ENCODE measurements at regions not wholly inside any gene's neighbourhood (a gene's known extent, or its start where the extent isn't known, plus 50 kb on each side); places are given as distances from the start of the nearest gene placed in this dataset.

DNA sequence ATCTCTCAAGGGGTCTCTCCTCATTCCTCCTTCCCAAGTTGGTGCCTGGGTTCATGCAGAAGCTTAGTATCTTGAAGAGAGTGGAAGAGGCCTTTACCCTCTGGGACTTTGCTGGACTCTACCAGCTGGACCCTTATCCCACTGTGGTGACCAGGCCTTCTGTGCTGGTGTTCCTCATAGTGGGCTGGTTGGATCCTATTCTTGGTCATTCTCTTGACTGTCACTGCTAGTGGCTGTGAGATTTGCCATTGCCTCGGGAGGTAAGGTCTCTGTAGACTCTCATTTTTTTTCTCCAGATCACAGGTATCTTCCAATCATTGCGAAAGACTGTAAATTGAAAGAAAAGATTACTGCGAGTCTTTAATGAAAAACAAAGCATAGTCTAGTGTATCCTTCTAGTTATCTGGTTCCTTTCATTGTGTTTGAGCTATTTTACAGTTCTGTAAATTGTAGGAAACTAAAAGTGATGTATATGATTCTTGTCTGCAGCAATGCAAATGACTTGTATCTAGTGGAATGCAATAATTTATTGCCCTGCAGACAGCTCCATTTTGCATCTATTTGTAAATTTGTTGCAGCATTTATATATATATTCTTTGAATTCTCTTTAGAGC is 217.9 kb downstream of the AEBP2 start:
- no peaks in the 10 kb centered on the region for H3K36me3 ChIP-seq
- WGBS, 2 donors, result 87 to 90% methylated on average over 3 of the region's 3 CpGs
- intact Hi-C loops (cut with DNase I), result no loop called here
- no peaks in the 10 kb centered on the region for H3K27me3 ChIP-seq
- no peak for DNase-seq
- TF ChIP-seq POLR2A (IDR thresholded peaks at IDR 0.05) (no peak), EP300 (IDR thresholded peaks at IDR 0.05) (no peak), POLR2AphosphoS5 (IDR thresholded peaks at IDR 0.05) (no peak)
- TF ChIP-seq, protein P1, sequence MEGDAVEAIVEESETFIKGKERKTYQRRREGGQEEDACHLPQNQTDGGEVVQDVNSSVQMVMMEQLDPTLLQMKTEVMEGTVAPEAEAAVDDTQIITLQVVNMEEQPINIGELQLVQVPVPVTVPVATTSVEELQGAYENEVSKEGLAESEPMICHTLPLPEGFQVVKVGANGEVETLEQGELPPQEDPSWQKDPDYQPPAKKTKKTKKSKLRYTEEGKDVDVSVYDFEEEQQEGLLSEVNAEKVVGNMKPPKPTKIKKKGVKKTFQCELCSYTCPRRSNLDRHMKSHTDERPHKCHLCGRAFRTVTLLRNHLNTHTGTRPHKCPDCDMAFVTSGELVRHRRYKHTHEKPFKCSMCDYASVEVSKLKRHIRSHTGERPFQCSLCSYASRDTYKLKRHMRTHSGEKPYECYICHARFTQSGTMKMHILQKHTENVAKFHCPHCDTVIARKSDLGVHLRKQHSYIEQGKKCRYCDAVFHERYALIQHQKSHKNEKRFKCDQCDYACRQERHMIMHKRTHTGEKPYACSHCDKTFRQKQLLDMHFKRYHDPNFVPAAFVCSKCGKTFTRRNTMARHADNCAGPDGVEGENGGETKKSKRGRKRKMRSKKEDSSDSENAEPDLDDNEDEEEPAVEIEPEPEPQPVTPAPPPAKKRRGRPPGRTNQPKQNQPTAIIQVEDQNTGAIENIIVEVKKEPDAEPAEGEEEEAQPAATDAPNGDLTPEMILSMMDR (IDR thresholded peaks at IDR 0.05), result no peak
- H3K4me3 ChIP-seq, result no peak overlapping the region
- peaks cover 0 to 16% (median 10%) of the 10 kb centered on the region in 4 donors for H3K4me1 ChIP-seq
- no peaks in the 10 kb centered on the region for H3K9me3 ChIP-seq
- H3K27ac ChIP-seq, result no peak overlapping the region

DNA sequence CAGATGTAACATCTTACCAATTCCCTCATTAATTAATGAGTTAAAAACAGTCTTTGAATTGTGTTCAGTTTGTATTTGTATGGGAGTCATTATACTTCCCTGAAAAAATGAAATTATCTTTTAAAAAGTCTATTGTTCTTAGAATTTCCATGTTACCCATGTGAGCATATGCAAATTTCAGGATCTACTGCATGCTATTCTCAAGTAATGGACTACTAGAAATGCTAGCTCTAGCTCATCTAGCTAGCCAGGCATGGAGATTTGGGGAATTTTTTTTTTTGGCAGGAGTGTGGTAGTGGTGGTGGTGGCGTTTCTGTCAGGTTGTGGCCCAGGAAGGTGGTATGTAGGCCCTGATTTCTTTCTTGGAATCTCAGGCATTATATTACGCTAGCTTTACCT is 218.4 kb downstream of the AEBP2 start:
- H3K27ac ChIP-seq, result no peak overlapping the region
- DNase-seq, result no peak
- peaks cover 0 to 16% (median 10%) of the 10 kb centered on the region in 4 donors for H3K4me1 ChIP-seq
- no peak overlapping the region for H3K4me3 ChIP-seq
- intact Hi-C loops (cut with DNase I), result no loop called here
- H3K9me3 ChIP-seq, result no peaks in the 10 kb centered on the region
- no peak for TF ChIP-seq POLR2AphosphoS5 (IDR thresholded peaks at IDR 0.05)
- no peak for TF ChIP-seq POLR2A (IDR thresholded peaks at IDR 0.05)
- TF ChIP-seq EP300 (IDR thresholded peaks at IDR 0.05), result no peak
- TF ChIP-seq, protein P1 (IDR thresholded peaks at IDR 0.05), result no peak
- H3K36me3 ChIP-seq, result no peaks in the 10 kb centered on the region
- WGBS, 2 donors, result 90 to 91% methylated on average over 2 of the region's 2 CpGs
- no peaks in the 10 kb centered on the region for H3K27me3 ChIP-seq

- intact Hi-C loops (cut with DNase I), result no loop called here
- WGBS, 2 donors, result 94% methylated on average over 2 of the region's 2 CpGs
- no peaks in the 10 kb centered on the region for H3K27me3 ChIP-seq
- H3K9me3 ChIP-seq, result no peaks in the 10 kb centered on the region
- no peak for DNase-seq
- no peak overlapping the region for H3K27ac ChIP-seq
- no peak overlapping the region for H3K4me3 ChIP-seq
- no peaks in the 10 kb centered on the region for H3K36me3 ChIP-seq
- H3K4me1 ChIP-seq, result peaks cover 0 to 12% (median 9%) of the 10 kb centered on the region in 4 donors
- no peak for TF ChIP-seq POLR2A (IDR thresholded peaks at IDR 0.05)
- no peak for TF ChIP-seq POLR2AphosphoS5 (IDR thresholded peaks at IDR 0.05)
- TF ChIP-seq, protein P1 (IDR thresholded peaks at IDR 0.05), result no peak
- no peak for TF ChIP-seq EP300 (IDR thresholded peaks at IDR 0.05)
Observed at GRCh38 chr12:19659086-19659485, 219.8 kb downstream of the AEBP2 start.

GRCh38 chr12:19659501-19659900 is 220.2 kb downstream of the AEBP2 start:
- H3K36me3 ChIP-seq, result no peaks in the 10 kb centered on the region
- intact Hi-C loops (cut with DNase I), result no loop called here
- H3K4me3 ChIP-seq, result no peak overlapping the region
- DNase-seq, result no peak
- H3K27me3 ChIP-seq, result no peaks in the 10 kb centered on the region
- peaks cover 0 to 11% (median 6%) of the 10 kb centered on the region in 4 donors for H3K4me1 ChIP-seq
- no peaks in the 10 kb centered on the region for H3K9me3 ChIP-seq
- no peak overlapping the region for H3K27ac ChIP-seq
- WGBS, 2 donors, result 78 to 92% methylated on average over 2 of the region's 2 CpGs
- TF ChIP-seq POLR2A (IDR thresholded peaks at IDR 0.05), result no peak
- TF ChIP-seq EP300 (IDR thresholded peaks at IDR 0.05), result no peak
- TF ChIP-seq, protein P1 (IDR thresholded peaks at IDR 0.05), result no peak
- TF ChIP-seq POLR2AphosphoS5 (IDR thresholded peaks at IDR 0.05), result no peak

Data from sigmoid colon (tissue), 6 donors.